H9 (cell line): ENCODE measurements at regions not wholly inside any gene's neighbourhood (a gene's known extent, or its start where the extent isn't known, plus 50 kb on each side); places are given as distances from the start of the nearest gene placed in this dataset.

Experiments used
- DNase-seq: peaks from one replicate; pipeline ENCODE4 v3.0.0-alpha.2; 2017
- H2AFZ ChIP-seq: one replicate; pipeline ENCODE4 v1.6.1; 2013; ENCODE audit warnings: mild to moderate bottlenecking, low read length, control low read depth, moderate library complexity
- H2AK5ac ChIP-seq: 2 replicates; pipeline ENCODE4 v1.6.1; 2013; ENCODE audit warnings: low read length, control low read depth, mixed read lengths; ENCODE audit not compliant: insufficient read length
- H2BK120ac ChIP-seq: one replicate; pipeline ENCODE4 v1.6.1; 2013; ENCODE audit warnings: low read depth, mild to moderate bottlenecking, low read length, control low read depth, inconsistent platforms; ENCODE audit not compliant: poor library complexity, severe bottlenecking
- H2BK12ac ChIP-seq: 2 replicates; pipeline ENCODE4 v1.6.1; 2013; ENCODE audit warnings: low read length, control low read depth, mixed read lengths, low read depth; ENCODE audit not compliant: insufficient read length
- H2BK15ac ChIP-seq: 2 replicates; pipeline ENCODE4 v1.6.1; 2013; ENCODE audit warnings: low read depth, low read length, control low read depth
- H2BK20ac ChIP-seq: one replicate; pipeline ENCODE4 v1.6.1; 2013; ENCODE audit warnings: low read depth, mild to moderate bottlenecking, low read length, control low read depth, inconsistent platforms; ENCODE audit not compliant: poor library complexity, severe bottlenecking
- H2BK5ac ChIP-seq: 2 replicates; pipeline ENCODE4 v1.6.1; 2013; ENCODE audit warnings: low read length, control low read depth, mixed read lengths; ENCODE audit not compliant: insufficient read length
- H3K14ac ChIP-seq: 2 replicates; pipeline ENCODE4 v1.6.1; 2013; ENCODE audit warnings: low read length, control low read depth; ENCODE audit not compliant: insufficient read depth
- H3K18ac ChIP-seq: 2 replicates; pipeline ENCODE4 v1.6.1; 2013; ENCODE audit warnings: low read depth, mild to moderate bottlenecking, mixed read lengths, low read length, control low read depth; ENCODE audit not compliant: insufficient read length
- H3K23ac ChIP-seq: 2 replicates; pipeline ENCODE4 v1.6.1; 2013; ENCODE audit warnings: low read length, control low read depth, mixed read lengths, low read depth; ENCODE audit not compliant: insufficient read length
- H3K23me2 ChIP-seq: 2 replicates; pipeline ENCODE4 v1.6.1; 2013; ENCODE audit warnings: low read depth, mild to moderate bottlenecking, mixed read lengths, low read length, control low read depth; ENCODE audit not compliant: insufficient read length, poor library complexity, severe bottlenecking
- H3K27ac ChIP-seq: 2 replicates; pipeline ENCODE4 v1.5.1; 2013; ENCODE audit warnings: low read length, control low read depth, mixed read lengths, low read depth; ENCODE audit not compliant: insufficient read length
- H3K27me3 ChIP-seq: 2 replicates; pipeline ENCODE4 v1.6.1; 2013; ENCODE audit warnings: low read length, control low read depth, inconsistent platforms; ENCODE audit not compliant: insufficient read depth
- H3K4ac ChIP-seq: 2 replicates; pipeline ENCODE4 v1.6.1; 2013; ENCODE audit warnings: low read depth, mild to moderate bottlenecking, control low read depth, inconsistent platforms, low read length, moderate library complexity
- H3K4me1 ChIP-seq: 2 replicates; pipeline ENCODE4 v1.6.1; 2013; ENCODE audit warnings: low read length, control low read depth, inconsistent platforms; ENCODE audit not compliant: insufficient read depth
- H3K4me2 ChIP-seq: 2 replicates; pipeline ENCODE4 v1.6.1; 2013; ENCODE audit warnings: low read length, control low read depth, mixed read lengths; ENCODE audit not compliant: insufficient read length, insufficient read depth
- H3K56ac ChIP-seq: 2 replicates; pipeline ENCODE4 v1.6.1; 2013; ENCODE audit warnings: low read depth, mild to moderate bottlenecking, mixed read lengths, low read length, control low read depth; ENCODE audit not compliant: insufficient read length
- H3K79me1 ChIP-seq: 2 replicates; pipeline ENCODE4 v1.6.1; 2013; ENCODE audit warnings: low read depth, mild to moderate bottlenecking, moderate library complexity, low read length, control low read depth, inconsistent platforms; ENCODE audit not compliant: insufficient read depth, poor library complexity, severe bottlenecking
- H3K79me2 ChIP-seq: 2 replicates; pipeline ENCODE4 v1.6.1; 2013; ENCODE audit warnings: low read length, control low read depth, inconsistent platforms; ENCODE audit not compliant: insufficient read depth
- H3K9ac ChIP-seq: 2 replicates; pipeline ENCODE4 v1.6.1; 2013; ENCODE audit warnings: low read length, control low read depth, mixed read lengths; ENCODE audit not compliant: insufficient read length; ENCODE audit errors: extremely low read depth
- H3K9me3 ChIP-seq: one replicate; pipeline ENCODE4 v1.6.1; 2013; ENCODE audit warnings: low read depth, low read length, inconsistent platforms; ENCODE audit not compliant: control insufficient read depth
- H3T11ph ChIP-seq: one replicate; pipeline ENCODE4 v1.6.1; 2013; ENCODE audit warnings: mild to moderate bottlenecking, low read length, control low read depth, inconsistent platforms
- H4K20me1 ChIP-seq: one replicate; pipeline ENCODE4 v1.6.1; 2013; ENCODE audit not compliant: control insufficient read depth, insufficient read length, insufficient read depth
- H4K5ac ChIP-seq: 2 replicates; pipeline ENCODE4 v1.6.1; 2013; ENCODE audit warnings: low read depth, mild to moderate bottlenecking, mixed read lengths, low read length, control low read depth; ENCODE audit not compliant: insufficient read length
- H4K8ac ChIP-seq: replicated peaks from 2 replicates; pipeline ENCODE4 v1.6.1; 2013; ENCODE audit warnings: low read length, control low read depth, mixed read lengths, low read depth; ENCODE audit not compliant: insufficient read length
- H4K91ac ChIP-seq: 2 replicates; pipeline ENCODE4 v1.6.1; 2013; ENCODE audit warnings: low read depth, mild to moderate bottlenecking, moderate library complexity, mixed read lengths, low read length, control low read depth; ENCODE audit not compliant: insufficient read length
- H3K27ac Mint-ChIP-seq, 3 experiments: 2 replicates in 2 of 3; 3 replicates in 1 of 3; pipeline ENCODE4 v1.8.0; 2020 to 2021; ENCODE audit warnings: mixed read lengths in 3 of 3, mild to moderate bottlenecking in 1 of 3, moderate library complexity in 1 of 3
- H3K27me3 Mint-ChIP-seq: 2 replicates; pipeline ENCODE4 v1.8.0; 2021; ENCODE audit warnings: low read depth, mild to moderate bottlenecking, moderate library complexity, mixed read lengths
- H3K36me3 Mint-ChIP-seq, 3 experiments: 2 replicates in 2 of 3; 3 replicates in 1 of 3; pipeline ENCODE4 v1.8.0; 2020 to 2021; ENCODE audit warnings: low read depth in 3 of 3, mixed read lengths in 3 of 3; ENCODE audit not compliant: insufficient read depth in 1 of 3
- H3K4me1 Mint-ChIP-seq, 2 experiments: 2 replicates each; pipeline ENCODE4 v1.8.0; 2020; ENCODE audit warnings: mixed read lengths in 2 of 2
- H3K4me3 Mint-ChIP-seq, 2 experiments: 2 replicates in 1 of 2; 3 replicates in 1 of 2; pipeline ENCODE4 v1.8.0; 2020 to 2021; ENCODE audit warnings: mild to moderate bottlenecking in 2 of 2, mixed read lengths in 2 of 2, moderate library complexity in 1 of 2
- H3K9me3 Mint-ChIP-seq, 2 experiments: 2 replicates in 1 of 2; 3 replicates in 1 of 2; pipeline ENCODE4 v1.8.0; 2020; ENCODE audit warnings: mild to moderate bottlenecking in 2 of 2, mixed read lengths in 2 of 2, moderate library complexity in 1 of 2
- CTCF ChIP-seq: fragments of 200-600 bp; sonication (generic); conservative IDR thresholded peaks from 3 replicates; pipeline ENCODE4 v1.8.0; 2021; ENCODE audit warnings: antibody characterized with exemption, mild to moderate bottlenecking
- WGBS: extraction: QIAGEN DNeasy Blood & Tissue Kit; methylation state at CpG from one replicate; pipeline ENCODE4 v1.1.7; 2013; ENCODE audit warnings: missing lambda C conversion rate, low lambda C conversion rate, mixed read lengths; ENCODE audit not compliant: insufficient read length; ENCODE audit errors: extremely low coverage; 5-methylcytosine and 5-hydroxymethylcytosine counted together

GRCh38 chr4:135015771-135016170 is 814.2 kb upstream of the PABPC4L start:
- H2AK5ac ChIP-seq: no peak overlapping the region
- H3K79me2 ChIP-seq: no peaks in the 10 kb centered on the region
- no peak overlapping the region for H4K91ac ChIP-seq
- no peaks in the 10 kb centered on the region for H3K4me1 ChIP-seq
- H3K18ac ChIP-seq: no peak overlapping the region
- H2BK15ac ChIP-seq: no peak overlapping the region
- H4K5ac ChIP-seq: no peak overlapping the region
- no peak overlapping the region for H4K8ac ChIP-seq
- H3K9me3 Mint-ChIP-seq: peaks cover 10 to 17% of the 10 kb centered on the region in 2 experiments; a peak in 4 of 5 replicates
- no CpG with 5 or more reads among the region's 5 CpGs for WGBS
- no peaks in the 10 kb centered on the region for H3K9me3 ChIP-seq
- no peak overlapping the region for H2BK20ac ChIP-seq
- H4K20me1 ChIP-seq: no peaks in the 10 kb centered on the region
- no peak overlapping the region for H2BK5ac ChIP-seq
- H3K14ac ChIP-seq: no peak overlapping the region
- H3K23ac ChIP-seq: no peak overlapping the region
- no peak overlapping the region for H3K27ac Mint-ChIP-seq
- H3K4me2 ChIP-seq: no peak overlapping the region
- DNase-seq: no peak
- no peaks in the 10 kb centered on the region for H3K23me2 ChIP-seq
- H3T11ph ChIP-seq: no peak overlapping the region
- H3K27me3 Mint-ChIP-seq: no peaks in the 10 kb centered on the region
- H3K4ac ChIP-seq: no peak overlapping the region
- H2BK12ac ChIP-seq: no peak overlapping the region
- no peaks in the 10 kb centered on the region for H3K4me1 Mint-ChIP-seq
- H3K9ac ChIP-seq: no peak overlapping the region
- no peak overlapping the region for H3K4me3 Mint-ChIP-seq
- no peak overlapping the region for H3K56ac ChIP-seq
- peaks cover 8 to 16% (median 11%) of the 10 kb centered on the region in 3 experiments for H3K36me3 Mint-ChIP-seq
- H2BK120ac ChIP-seq: no peak overlapping the region
- no peak for TF ChIP-seq CTCF
- H3K27ac ChIP-seq: no peak overlapping the region
- no peaks in the 10 kb centered on the region for H3K27me3 ChIP-seq
- no peak overlapping the region for H2AFZ ChIP-seq
- no peaks in the 10 kb centered on the region for H3K79me1 ChIP-seq
